HEK293T (cell line): ENCODE measurements at regions not wholly inside any gene's neighbourhood (a gene's known extent, or its start where the extent isn't known, plus 50 kb on each side); places are given as distances from the start of the nearest gene placed in this dataset.

Source experiments
- BHLHE40 ChIP-seq: fragments of 450-650 bp; IDR thresholded peaks from 2 replicates; pipeline ENCODE4 v1.6.1; 2016; ENCODE audit warnings: mild to moderate bottlenecking, moderate library complexity, borderline replicate concordance
- FOXA1 ChIP-seq: fragments of 450-650 bp; IDR thresholded peaks from 2 replicates; pipeline ENCODE4 v1.6.1; 2016; ENCODE audit warnings: mild to moderate bottlenecking
- SUZ12 ChIP-seq: fragments of 450-650 bp; IDR thresholded peaks from 2 replicates; pipeline ENCODE4 v1.6.1; 2016; ENCODE audit warnings: mild to moderate bottlenecking
- ZNF384 ChIP-seq: fragments of 450-650 bp; IDR thresholded peaks from 2 replicates; pipeline ENCODE4 v1.6.1; 2016

GRCh38 chr7:26022982-26023381 lies 129.0 kb upstream of the NFE2L3 start:
- no peak for TF ChIP-seq FOXA1
- no peak for TF ChIP-seq BHLHE40
- no peak for TF ChIP-seq SUZ12
- no peak for TF ChIP-seq ZNF384
